Fibroblast of lung (primary cell): ENCODE measurements at regions not wholly inside any gene's neighbourhood (a gene's known extent, or its start where the extent isn't known, plus 50 kb on each side); places are given as distances from the start of the nearest gene placed in this dataset.

Experiments
- DNase-seq, 2 donors: peaks; one replicate each; pipeline versions ENCODE4 v3.0.0 to v3.0.0-alpha.2; 2010; ENCODE audit warnings: low read depth in 2 of 2
- H2AFZ ChIP-seq: 2 replicates; pipeline ENCODE4 v1.5.1; 2012; ENCODE audit warnings: low read length, control low read depth, inconsistent platforms
- H3K27ac ChIP-seq: 2 replicates; pipeline ENCODE4 v1.5.1; 2011; ENCODE audit warnings: low read length, control low read depth; ENCODE audit not compliant: insufficient read depth
- H3K27me3 ChIP-seq: 2 replicates; pipeline ENCODE4 v1.5.1; 2011; ENCODE audit warnings: mild to moderate bottlenecking, low read length; ENCODE audit not compliant: control insufficient read depth, insufficient read depth
- H3K36me3 ChIP-seq: 2 replicates; pipeline ENCODE4 v1.5.1; 2011; ENCODE audit warnings: low read length; ENCODE audit not compliant: control insufficient read depth, insufficient read depth
- H3K4me1 ChIP-seq: 2 replicates; pipeline ENCODE4 v1.5.1; 2011; ENCODE audit warnings: low read length; ENCODE audit not compliant: control insufficient read depth, insufficient read depth; ENCODE audit errors: extremely low read depth
- H3K4me2 ChIP-seq: 2 replicates; pipeline ENCODE4 v1.5.1; 2011; ENCODE audit warnings: low read length, control low read depth; ENCODE audit not compliant: insufficient read depth; ENCODE audit errors: extremely low read depth
- H3K4me3 ChIP-seq, 4 experiments: fragments of 200-600 bp in 1 of 4; sonication (generic) in 1 of 4; replicated peaks in 1 of 4; 2 replicates each; pipeline ENCODE4 v1.5.1; 2011 to 2016; ENCODE audit warnings: low read length in 4 of 4, low read depth in 3 of 4, mild to moderate bottlenecking in 3 of 4, control low read depth in 2 of 4, inconsistent platforms in 1 of 4, mixed read lengths in 1 of 4; ENCODE audit not compliant: insufficient read depth in 1 of 4; ENCODE audit errors: control extremely low read depth in 1 of 4
- H3K79me2 ChIP-seq: 2 replicates; pipeline ENCODE4 v1.5.1; 2012; ENCODE audit warnings: mild to moderate bottlenecking, low read length, inconsistent platforms; ENCODE audit not compliant: control insufficient read depth, insufficient read depth
- H3K9ac ChIP-seq: 2 replicates; pipeline ENCODE4 v1.5.1; 2011; ENCODE audit warnings: mild to moderate bottlenecking, low read length, control low read depth; ENCODE audit not compliant: insufficient read depth
- H3K9me3 ChIP-seq: 2 replicates; pipeline ENCODE4 v1.5.1; 2012; ENCODE audit warnings: low read depth, low read length; ENCODE audit not compliant: control insufficient read depth, insufficient read depth
- H4K20me1 ChIP-seq: 2 replicates; pipeline ENCODE4 v1.5.1; 2011; ENCODE audit warnings: low read length; ENCODE audit not compliant: control insufficient read depth, insufficient read depth; ENCODE audit errors: extremely low read depth
- EZH2 ChIP-seq: IDR thresholded peaks from 2 replicates; pipeline ENCODE4 v1.5.1; 2012; ENCODE audit warnings: low read length, control low read depth, mild to moderate bottlenecking; ENCODE audit errors: missing control alignments
- TF ChIP-seq, protein P1 (sequence below), 2 donors: IDR thresholded peaks in 1 of 2; conservative IDR thresholded peaks in 1 of 2; 1 replicate in 1 of 2; 2 replicates in 1 of 2; pipeline ENCODE4 v1.5.1; 2011 to 2012; ENCODE audit warnings: low read length in 2 of 2, control low read depth in 1 of 2, inconsistent platforms in 1 of 2, low read depth in 1 of 2, mild to moderate bottlenecking in 1 of 2

DNA sequence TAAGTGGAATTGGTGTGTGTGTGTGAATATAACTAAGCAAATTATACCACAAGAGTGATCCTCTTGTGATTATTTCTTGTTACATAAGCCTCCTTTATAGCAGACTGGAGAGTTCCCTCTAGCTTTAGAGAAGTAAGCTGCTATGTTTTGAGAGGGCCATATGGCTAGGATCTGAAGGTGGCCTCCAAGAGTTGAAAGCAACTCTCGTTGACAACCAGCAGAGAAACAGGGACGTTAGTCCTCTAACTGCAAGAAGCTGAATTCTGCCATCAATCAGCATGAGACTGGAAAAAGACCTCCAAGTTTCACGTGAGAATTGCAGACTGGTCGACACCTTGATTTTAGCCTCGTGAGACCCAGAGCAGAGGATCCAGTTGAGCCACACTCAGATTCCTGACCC, 278.5 kb upstream of the ZNF717 start:
- no peak for DNase-seq
- H3K36me3 ChIP-seq: no peaks in the 10 kb centered on the region
- H3K79me2 ChIP-seq: no peaks in the 10 kb centered on the region
- no peak overlapping the region for H3K4me2 ChIP-seq
- no peaks in the 10 kb centered on the region for H3K9me3 ChIP-seq
- H3K27ac ChIP-seq: no peak overlapping the region
- H3K9ac ChIP-seq: no peak overlapping the region
- H3K4me1 ChIP-seq: no peaks in the 10 kb centered on the region
- H2AFZ ChIP-seq: no peak overlapping the region
- no peak overlapping the region for H3K4me3 ChIP-seq
- no peaks in the 10 kb centered on the region for H3K27me3 ChIP-seq
- TF ChIP-seq EZH2: no peak
- TF ChIP-seq, protein P1, sequence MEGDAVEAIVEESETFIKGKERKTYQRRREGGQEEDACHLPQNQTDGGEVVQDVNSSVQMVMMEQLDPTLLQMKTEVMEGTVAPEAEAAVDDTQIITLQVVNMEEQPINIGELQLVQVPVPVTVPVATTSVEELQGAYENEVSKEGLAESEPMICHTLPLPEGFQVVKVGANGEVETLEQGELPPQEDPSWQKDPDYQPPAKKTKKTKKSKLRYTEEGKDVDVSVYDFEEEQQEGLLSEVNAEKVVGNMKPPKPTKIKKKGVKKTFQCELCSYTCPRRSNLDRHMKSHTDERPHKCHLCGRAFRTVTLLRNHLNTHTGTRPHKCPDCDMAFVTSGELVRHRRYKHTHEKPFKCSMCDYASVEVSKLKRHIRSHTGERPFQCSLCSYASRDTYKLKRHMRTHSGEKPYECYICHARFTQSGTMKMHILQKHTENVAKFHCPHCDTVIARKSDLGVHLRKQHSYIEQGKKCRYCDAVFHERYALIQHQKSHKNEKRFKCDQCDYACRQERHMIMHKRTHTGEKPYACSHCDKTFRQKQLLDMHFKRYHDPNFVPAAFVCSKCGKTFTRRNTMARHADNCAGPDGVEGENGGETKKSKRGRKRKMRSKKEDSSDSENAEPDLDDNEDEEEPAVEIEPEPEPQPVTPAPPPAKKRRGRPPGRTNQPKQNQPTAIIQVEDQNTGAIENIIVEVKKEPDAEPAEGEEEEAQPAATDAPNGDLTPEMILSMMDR (conservative IDR thresholded peaks at IDR 0.05 in 1 of 2, IDR thresholded peaks at IDR 0.05 in 1 of 2; ENCODE audit: low read depth in 1 of 2, low read length in 2 of 2): no peak
- no peaks in the 10 kb centered on the region for H4K20me1 ChIP-seq

DNA sequence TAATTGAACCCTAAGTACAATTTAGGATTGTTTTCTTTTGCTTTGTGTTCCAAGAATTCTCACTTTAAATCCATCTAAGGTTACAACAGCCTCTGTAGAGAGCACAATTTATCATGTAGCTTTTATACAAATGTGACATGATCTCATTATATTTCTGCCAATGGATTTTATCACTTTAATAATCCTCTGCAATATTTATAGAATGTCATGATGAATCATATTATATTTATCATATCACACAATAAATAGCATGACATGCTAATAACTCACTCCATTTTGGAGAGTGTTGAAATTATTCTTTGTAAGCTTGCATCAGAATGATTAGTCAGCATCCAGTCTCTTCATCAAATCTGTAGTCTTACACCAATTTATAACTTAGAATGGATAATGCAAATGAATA, 280.6 kb upstream of the ZNF717 start:
- peak; percentile 38 to 88 for DNase-seq
- no peaks in the 10 kb centered on the region for H3K27me3 ChIP-seq

DNA sequence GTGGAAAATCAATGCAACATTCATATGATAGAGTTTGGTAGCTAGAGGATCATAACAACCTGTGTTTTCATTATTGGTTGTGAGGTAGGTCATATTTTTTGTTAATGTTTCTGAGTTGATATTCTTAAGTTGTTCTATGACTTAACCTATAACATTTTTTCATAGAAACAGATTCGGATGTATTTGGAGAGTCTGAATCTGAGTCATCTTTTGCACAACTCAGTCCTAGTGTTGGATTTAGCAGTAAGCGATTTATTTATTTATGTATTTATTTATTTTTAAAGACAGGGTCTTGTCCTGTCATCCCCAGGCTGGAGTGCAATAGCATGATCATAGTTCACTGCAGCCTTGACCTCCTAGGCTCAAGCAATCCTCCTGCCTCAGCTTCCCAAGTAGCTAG, 292.8 kb upstream of the ZNF717 start:
- no peak for TF ChIP-seq EZH2
- TF ChIP-seq, protein P1 (conservative IDR thresholded peaks at IDR 0.05 in 1 of 2, IDR thresholded peaks at IDR 0.05 in 1 of 2; ENCODE audit: low read depth in 1 of 2, low read length in 2 of 2): no peak
- H4K20me1 ChIP-seq: no peaks in the 10 kb centered on the region

More for the DNA sequence above, 280.6 kb upstream of the ZNF717 start:
- no peak overlapping the region for H3K9ac ChIP-seq
- H3K4me2 ChIP-seq: no peak overlapping the region
- H3K9me3 ChIP-seq: no peaks in the 10 kb centered on the region
- no peaks in the 10 kb centered on the region for H3K36me3 ChIP-seq
- no peak overlapping the region for H3K4me3 ChIP-seq
- no peak overlapping the region for H2AFZ ChIP-seq
- H3K79me2 ChIP-seq: no peaks in the 10 kb centered on the region
- H3K27ac ChIP-seq: no peak overlapping the region
- no peak for TF ChIP-seq EZH2
- TF ChIP-seq, protein P1 (conservative IDR thresholded peaks at IDR 0.05 in 1 of 2, IDR thresholded peaks at IDR 0.05 in 1 of 2; ENCODE audit: low read depth in 1 of 2, low read length in 2 of 2): no peak
- no peaks in the 10 kb centered on the region for H3K4me1 ChIP-seq
- H4K20me1 ChIP-seq: no peaks in the 10 kb centered on the region

More for the DNA sequence above, 292.8 kb upstream of the ZNF717 start:
- H3K36me3 ChIP-seq: no peaks in the 10 kb centered on the region
- H2AFZ ChIP-seq: no peak overlapping the region
- H3K4me3 ChIP-seq: no peak overlapping the region
- DNase-seq: peak in 1 of 2 donors; percentile 62
- H3K27ac ChIP-seq: no peak overlapping the region
- H3K79me2 ChIP-seq: no peaks in the 10 kb centered on the region
- H3K9ac ChIP-seq: no peak overlapping the region
- H3K27me3 ChIP-seq: no peaks in the 10 kb centered on the region
- no peaks in the 10 kb centered on the region for H3K4me1 ChIP-seq
- no peak overlapping the region for H3K4me2 ChIP-seq
- H3K9me3 ChIP-seq: no peaks in the 10 kb centered on the region
